Fibroblast of skin of right quadriceps (primary cell): ENCODE measurements at regions not wholly inside any gene's neighbourhood (a gene's known extent, or its start where the extent isn't known, plus 50 kb on each side); places are given as distances from the start of the nearest gene placed in this dataset.
"Not testable (repeated sequence)": the region's sequence is repeated elsewhere in the genome, so short reads cannot be mapped to it uniquely, and the experiment has no call there.

Source experiments
- DNase-seq: peaks from one replicate; pipeline ENCODE4 v3.0.0-alpha.2; 2013

GRCh38 chr11:23885801-23886200, 611.1 kb upstream of the LUZP2 start:
- no peak for DNase-seq

- DNase-seq = not testable (repeated sequence)
These were observed 609.7 kb upstream of the LUZP2 start for GRCh38 chr11:23887122-23887521.

GRCh38 chr11:23893126-23893525, 603.7 kb upstream of the LUZP2 start:
- DNase-seq = no peak

- DNase-seq = peak; percentile 93
These were observed 599.2 kb upstream of the LUZP2 start for GRCh38 chr11:23897453-23898286.

- DNase-seq = peak; percentile 96
These were observed 593.7 kb upstream of the LUZP2 start for GRCh38 chr11:23903044-23903704.

- DNase-seq = no peak
These were observed 577.4 kb upstream of the LUZP2 start for GRCh38 chr11:23919455-23919854.

- no peak for DNase-seq
These were observed 573.5 kb upstream of the LUZP2 start for GRCh38 chr11:23923357-23923756.

- DNase-seq = no peak
These were observed 572.6 kb upstream of the LUZP2 start for GRCh38 chr11:23924226-23924625.

- no peak for DNase-seq
These were observed 565.4 kb upstream of the LUZP2 start for GRCh38 chr11:23931443-23931842.

GRCh38 chr11:23932485-23932898, 564.4 kb upstream of the LUZP2 start:
- peak; percentile 23 for DNase-seq

GRCh38 chr11:23933721-23934120, 563.1 kb upstream of the LUZP2 start:
- DNase-seq = no peak

GRCh38 chr11:23934671-23935270, 562.1 kb upstream of the LUZP2 start:
- not testable (repeated sequence) for DNase-seq

GRCh38 chr11:23942117-23942815, 554.6 kb upstream of the LUZP2 start:
- DNase-seq = not testable (repeated sequence)

- no peak for DNase-seq
These were observed 551.9 kb upstream of the LUZP2 start for GRCh38 chr11:23944923-23945322.

- DNase-seq = peak; percentile 4
These were observed 549.0 kb upstream of the LUZP2 start for GRCh38 chr11:23947883-23948282.

GRCh38 chr11:23948851-23949250, 548.0 kb upstream of the LUZP2 start:
- peak; percentile 21 for DNase-seq

GRCh38 chr11:23953951-23954710, 542.7 kb upstream of the LUZP2 start:
- no peak for DNase-seq

- DNase-seq = no peak
These were observed 542.1 kb upstream of the LUZP2 start for GRCh38 chr11:23954730-23955129.

- no peak for DNase-seq
These were observed 540.3 kb upstream of the LUZP2 start for GRCh38 chr11:23956586-23956985.

GRCh38 chr11:23957314-23957713, 539.5 kb upstream of the LUZP2 start:
- peak; percentile 17 for DNase-seq

GRCh38 chr11:23959462-23959861, 537.4 kb upstream of the LUZP2 start:
- DNase-seq = no peak
